DMS153 treated with DMSO at 0.1 percent for 48 hours (cell line): ENCODE measurements at regions not wholly inside any gene's neighbourhood (a gene's known extent, or its start where the extent isn't known, plus 50 kb on each side); places are given as distances from the start of the nearest gene placed in this dataset.
"Not testable (repeated sequence)": the region's sequence is repeated elsewhere in the genome, so short reads cannot be mapped to it uniquely, and the experiment has no call there.

Experiments used
- DNase-seq: peaks from one replicate; lab custom pipeline; 2025; ENCODE audit not compliant: unreplicated experiment; lab: John Stamatoyannopoulos, UW

DNA sequence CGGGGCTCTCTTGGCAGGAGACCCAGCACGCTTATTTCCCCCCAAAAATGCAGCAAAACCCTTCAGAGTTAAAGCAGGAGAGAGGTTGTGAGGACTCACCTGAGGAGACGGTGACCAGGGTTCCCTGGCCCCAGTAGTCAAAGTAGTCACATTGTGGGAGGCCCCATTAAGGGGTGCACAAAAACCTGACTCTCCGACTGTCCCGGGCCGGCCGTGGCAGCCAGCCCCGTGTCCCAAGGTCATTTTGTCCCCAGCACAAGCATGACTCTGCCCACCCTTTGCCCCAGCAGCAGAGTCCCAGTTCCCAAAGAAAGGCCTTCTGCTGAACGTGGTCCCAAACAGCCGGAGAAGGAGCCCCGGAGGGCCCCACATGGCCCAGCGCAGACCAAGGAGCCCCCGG is 337.7 kb downstream of the TMEM121 start:
- no peak for DNase-seq

DNA sequence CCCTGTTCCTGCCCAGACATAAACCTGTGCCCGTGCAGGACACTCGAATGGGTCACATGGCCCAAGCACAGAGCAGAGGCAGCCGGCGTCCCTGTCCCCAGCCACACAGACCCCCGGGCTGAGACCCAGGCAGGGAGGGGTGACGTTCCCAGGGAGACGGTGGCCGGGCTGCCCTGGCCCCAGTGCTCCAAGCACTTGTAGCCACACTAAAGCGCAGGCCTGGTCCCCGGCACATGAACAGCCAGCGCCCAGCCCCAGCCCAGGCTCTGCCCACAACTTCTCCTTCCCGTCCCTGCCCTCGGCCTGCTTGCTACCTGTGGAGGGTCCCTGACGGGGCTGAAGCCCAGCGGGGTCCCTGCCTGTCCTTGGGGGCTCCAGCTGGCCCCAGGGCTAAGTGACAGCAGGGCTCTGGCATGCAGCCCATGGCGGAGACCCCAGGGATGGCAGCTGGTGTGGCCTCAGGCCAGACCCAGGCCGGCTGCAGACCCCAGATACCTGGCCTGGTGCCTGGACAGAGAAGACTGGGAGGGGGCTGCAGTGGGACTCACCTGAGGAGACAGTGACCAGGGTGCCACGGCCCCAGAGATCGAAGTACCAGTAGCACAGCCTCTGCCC is 338.4 kb downstream of the TMEM121 start:
- DNase-seq = no peak

DNA sequence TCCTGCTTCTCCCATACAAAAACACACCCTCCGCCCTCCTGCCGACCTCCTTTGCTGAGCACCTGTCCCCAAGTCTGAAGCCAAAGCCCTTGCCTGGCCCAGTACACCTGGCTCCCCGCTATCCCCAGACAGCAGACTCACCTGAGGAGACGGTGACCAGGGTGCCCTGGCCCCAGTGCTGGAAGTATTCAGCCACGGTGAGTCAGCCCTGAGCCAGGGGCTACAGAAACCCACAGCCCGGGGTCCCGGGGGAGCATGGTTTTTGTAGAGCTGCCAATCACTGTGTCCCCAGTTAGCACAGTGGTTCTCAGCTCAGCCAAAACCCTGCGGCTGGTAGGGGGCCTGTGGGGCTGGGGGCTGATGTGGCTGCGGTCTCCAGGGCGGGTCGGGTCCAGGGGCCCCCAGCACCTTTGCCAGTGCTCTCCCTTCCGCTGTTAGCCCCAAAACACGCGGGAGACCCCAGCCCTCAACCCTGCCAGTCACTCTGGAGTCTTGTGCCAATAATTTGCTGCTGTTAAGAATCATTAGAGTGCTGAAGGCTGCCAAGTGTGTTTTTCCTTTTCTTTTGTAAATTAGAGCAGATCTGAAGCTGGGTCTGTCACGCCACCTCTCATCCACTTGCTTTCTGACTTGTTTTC is 339.0 kb downstream of the TMEM121 start:
- no peak for DNase-seq

DNA sequence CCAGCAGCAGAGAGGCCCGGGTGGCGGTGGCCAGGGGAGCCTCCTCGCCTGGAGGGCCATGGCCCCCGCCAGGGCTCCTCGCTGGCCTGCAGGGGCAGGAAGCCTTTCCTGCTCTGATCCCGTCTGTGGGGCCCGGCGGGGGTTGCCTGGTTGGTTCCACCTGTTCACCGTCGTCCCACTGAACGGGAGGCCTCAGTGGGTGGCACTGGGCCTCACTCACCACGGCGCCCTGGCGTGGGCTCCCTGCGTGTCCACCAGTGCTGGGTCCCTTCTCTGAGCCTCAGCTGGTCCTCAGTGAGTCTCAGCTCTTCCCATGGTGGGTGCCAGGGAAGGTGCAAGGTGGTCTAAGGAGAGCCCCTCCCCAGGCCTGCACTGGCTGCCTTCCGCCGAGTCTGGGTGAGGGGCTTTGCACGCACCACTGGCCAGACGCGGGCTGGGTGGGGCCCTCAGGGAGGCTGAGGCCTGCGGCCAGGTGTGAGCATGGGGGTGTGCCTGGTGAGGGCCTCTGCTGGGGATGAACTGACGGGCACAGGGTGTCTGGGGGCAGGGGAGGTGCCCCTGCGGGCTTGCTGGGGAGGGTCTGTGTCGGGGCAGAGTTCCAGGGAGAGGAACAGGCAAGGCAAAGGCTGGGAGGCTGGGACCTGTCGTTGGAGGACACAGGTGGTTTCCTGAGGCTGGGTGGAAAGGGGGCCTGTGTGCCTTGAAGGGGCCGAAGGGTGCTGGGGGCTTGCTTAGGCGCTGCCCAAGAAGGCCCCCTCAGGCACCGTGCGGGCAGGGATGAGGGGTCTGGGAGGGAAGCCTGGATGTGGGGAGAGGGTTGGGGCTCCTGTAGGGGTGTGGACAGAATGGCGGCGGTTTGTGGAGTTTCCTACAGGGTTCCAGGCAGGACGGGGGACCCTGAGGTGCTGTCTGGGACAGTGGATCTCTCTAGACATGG is 339.8 kb downstream of the TMEM121 start:
- no peak for DNase-seq

DNA sequence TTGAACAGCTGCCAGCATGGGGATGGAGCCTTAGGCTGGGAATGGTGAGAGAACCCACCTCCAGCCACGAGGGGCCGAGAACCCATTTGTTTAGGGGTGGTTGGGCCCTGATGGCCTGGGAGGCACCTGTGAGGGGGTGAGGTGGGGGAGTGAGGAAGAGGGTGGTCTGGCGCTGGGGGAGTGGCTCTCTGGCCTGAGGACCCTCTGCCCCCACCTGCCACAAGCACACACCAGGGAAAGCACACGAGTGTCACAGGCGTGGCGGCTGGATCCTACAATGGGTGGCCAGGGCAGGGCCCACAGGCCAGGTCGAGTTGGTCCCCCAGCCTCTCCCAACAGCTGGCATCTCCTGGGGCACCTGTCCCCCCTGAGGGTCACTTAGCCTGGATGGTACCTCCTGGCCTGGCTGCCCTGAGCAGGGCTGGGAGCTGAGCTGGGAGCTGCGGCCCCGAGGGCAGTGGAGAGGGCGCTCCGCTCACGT is 340.5 kb downstream of the TMEM121 start:
- no peak for DNase-seq

DNA sequence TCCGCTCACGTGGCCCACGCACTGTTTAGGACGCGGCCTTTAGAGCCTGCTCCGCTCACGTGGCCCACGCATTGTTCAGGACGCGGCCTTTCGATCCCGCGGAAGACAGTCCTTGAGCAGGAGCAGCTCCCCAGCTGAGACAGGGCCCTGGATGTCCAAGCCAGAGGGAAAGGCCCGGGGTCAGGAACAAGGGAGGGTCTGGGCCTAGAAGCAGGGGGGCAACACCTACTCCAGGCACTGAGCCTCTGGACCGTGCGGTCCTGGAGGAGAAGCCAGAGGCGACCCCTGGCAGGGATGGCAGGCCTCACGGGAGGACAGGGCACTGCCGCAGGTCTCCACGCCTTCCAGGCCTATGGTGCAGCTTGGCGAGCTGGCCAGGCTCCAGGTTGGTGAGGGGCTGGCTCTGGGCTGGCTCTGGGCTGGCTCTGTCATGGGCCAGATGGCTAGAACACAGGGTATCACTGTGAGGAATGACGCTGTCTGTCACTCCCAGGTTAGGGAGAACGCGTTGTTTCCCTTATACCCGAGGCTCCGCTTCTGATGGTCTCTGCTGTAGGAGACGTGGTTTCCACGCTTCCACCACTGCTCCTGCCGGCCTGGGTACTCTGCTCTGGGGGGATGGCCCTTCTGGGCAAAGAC is 341.7 kb downstream of the TMEM121 start:
- no peak for DNase-seq

DNA sequence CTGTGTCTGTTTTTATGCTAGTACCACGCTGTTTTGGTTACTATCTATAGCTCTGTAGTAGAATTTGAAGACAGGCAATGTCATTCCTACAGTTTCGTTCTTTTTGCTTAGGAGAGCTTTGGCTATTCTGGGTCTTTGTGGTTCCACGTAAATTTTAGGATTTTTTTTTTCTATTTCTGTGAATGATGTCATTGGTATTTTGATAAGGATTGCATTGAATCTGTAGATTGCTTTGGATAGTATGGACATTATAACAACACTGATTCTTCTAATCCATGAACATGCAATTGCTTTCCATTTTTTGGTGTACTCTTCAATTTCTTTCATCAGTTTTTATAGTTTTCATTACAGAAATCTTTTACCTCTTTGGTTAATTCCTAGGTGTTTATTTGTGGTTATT is 345.2 kb downstream of the TMEM121 start:
- DNase-seq = no peak

DNA sequence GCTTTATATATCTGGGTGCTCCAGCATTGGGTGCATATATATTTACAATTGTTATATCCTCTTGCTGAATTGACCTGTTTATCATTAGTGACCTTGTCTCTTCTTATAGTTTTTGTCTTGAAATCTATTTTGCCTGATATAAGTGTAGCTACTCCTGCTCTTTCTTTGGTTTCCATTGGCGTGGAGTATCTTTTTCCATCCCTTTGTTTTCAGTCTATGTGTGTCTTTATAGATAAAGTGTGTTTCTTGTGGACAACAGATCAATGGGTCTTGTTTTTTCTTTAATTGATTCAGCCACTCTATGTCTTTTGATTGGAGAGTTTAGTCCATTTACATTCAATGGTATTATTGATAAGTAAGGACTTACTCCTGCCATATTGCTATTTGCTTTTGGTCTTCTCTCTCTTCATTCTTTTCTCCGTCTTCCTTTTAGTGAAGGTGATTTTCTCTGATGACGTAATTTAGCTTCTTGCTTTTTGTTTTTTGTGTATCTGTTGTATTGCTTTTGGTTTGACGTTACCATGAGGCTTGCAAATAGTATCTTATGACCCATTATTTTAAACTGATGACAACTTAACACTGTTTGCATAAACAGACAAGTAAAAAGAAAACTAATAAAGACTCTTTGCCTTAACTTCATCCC is 347.6 kb downstream of the TMEM121 start:
- DNase-seq = no peak

DNA sequence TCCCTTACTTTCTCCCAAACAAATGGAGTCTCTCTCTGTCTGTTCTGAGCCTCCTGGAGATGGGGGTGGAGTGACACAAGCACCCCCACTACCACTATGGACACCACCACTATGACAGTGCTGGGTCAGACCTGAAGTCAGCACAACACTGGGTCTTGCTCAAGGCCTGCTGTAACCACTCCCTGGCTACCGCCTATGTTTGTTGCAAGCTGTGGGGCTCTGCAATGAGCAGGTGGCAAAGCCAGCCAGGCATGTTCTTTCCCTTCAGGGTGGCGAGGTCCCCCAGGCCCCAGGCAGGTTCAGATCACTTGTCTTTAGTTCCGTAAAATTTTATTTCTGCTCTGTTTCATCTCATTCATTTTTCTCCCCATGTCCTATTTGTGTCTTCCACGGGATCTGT is 349.8 kb downstream of the TMEM121 start:
- no peak for DNase-seq

DNA sequence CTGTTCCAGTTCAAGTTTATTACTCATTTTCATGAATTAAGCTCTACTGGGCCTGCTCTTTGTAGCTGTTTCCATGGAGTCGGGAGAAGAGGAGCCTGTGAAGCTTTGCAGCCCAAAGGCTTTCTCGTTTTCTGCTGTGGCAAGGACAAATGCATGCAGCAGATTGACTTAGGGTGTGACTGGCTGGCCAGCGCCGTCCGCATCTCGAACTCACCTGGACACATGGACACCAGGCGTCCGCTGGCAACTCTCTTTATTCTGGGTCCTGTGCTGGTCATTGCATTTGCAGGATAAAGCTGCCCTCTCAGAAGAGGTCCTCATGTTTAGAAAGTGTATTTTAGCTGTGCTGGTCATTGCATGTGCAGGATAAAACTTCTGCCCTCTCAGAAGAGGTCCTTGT is 350.4 kb downstream of the TMEM121 start:
- no peak for DNase-seq

DNA sequence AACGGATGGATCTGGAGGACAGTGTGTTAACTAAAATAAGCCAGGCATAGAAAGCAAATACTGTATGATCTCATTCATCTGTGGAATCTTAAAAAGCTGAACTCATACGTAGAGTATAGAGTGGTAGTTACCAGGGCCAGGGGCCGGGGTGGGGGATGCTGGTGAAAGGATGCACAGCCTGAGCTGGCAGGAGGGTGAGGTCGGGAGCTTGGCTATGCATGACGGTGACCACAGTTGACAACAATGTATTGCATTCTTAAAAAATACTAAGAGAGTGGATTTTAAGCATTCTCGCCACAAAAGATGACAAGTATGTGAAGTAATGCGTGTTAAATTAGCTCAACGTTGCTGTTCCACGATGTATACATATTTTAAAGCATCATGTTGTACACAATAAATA is 351.3 kb downstream of the TMEM121 start:
- DNase-seq = no peak

DNA sequence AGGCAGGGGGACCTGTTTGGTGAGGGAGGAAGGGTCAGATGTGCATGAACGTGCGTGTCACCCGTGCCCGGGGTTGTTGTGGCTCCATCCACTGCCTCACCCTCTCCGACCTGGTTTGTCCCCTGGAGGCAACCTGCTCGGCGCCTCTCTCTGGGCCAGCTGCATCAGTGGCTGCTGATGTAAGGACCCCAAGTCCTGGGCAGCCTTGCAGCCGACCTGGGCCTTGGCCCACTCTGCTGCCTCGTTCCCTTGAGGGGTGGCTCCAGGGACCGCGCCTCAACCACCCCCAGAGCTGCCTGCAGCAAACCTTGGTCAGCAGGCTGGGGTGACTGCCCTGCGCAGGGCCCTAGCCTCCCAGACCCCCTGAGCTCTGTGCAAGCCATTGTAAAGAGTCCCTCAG is 351.7 kb downstream of the TMEM121 start:
- no peak for DNase-seq

DNA sequence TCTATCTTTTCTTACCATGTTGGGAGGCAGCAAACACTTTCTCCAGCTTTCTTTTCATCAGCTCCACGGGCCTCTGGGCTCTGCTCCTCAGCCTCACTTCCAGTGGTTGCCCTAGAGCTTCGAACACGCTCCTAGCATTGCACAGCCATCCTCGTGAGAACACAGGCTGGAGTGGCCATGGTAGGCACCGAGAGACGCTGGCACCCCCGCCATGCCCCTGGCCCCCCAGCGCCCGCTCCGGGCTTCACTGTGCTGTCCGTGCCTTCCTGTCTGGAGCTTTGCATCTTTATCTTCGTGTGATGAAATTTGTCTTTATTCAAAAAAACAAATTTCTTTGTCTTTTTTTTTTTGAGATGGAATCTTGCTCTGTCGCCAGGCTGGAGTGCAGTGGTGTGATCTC is 352.2 kb downstream of the TMEM121 start:
- no peak for DNase-seq

DNA sequence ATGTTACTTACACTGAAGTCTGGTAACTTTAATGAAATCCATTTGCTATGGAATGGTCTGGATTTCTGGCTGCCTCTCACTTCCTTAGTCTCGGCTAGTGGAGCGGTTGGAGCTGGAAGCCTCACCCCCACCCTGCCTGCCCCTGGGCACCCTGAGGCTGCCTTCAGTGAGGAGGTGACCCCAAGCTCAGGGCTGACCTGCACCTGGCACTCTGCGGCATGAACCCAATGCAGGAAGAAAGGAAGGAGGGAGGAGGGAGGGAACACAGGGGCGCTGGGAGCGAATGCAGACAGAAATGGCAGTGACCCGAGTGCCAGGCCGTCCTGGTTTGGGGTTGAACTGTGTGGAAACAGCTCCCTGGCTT is 353.1 kb downstream of the TMEM121 start:
- no peak for DNase-seq

DNA sequence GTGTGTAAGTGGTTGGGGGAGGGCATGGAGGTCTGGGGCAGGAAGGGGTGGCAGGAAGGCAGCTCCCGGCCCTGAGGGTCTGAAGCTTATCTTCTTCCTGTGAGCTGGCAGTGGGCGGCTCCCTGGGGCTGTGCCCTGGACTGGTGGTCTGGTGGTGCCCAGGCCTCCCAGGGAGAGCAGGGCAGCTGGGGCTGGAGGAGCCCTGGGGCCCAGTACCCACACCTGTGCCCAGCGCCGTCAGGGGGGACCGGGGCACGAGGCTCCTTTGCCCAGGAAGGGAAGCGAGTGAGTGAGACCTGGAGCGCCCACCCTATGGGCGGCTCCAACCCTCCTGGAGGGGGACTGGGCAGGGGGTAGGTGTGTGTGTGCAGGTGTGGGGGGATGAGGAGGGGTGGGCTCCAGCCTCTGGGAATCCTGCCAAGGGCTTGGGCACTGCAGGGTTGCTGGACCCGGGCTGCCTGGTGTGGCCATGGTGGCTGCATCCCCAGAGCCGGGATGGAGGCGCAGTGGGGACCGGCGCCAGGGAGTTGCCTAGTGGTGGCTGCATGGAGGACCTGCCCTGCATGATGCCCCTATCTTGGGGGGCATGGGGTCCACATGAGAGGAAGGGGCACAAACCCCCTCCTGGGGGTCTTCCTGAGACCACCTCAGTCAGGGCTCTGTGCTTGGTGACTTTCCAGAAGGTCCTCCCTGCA is 353.6 kb downstream of the TMEM121 start:
- no peak for DNase-seq

DNA sequence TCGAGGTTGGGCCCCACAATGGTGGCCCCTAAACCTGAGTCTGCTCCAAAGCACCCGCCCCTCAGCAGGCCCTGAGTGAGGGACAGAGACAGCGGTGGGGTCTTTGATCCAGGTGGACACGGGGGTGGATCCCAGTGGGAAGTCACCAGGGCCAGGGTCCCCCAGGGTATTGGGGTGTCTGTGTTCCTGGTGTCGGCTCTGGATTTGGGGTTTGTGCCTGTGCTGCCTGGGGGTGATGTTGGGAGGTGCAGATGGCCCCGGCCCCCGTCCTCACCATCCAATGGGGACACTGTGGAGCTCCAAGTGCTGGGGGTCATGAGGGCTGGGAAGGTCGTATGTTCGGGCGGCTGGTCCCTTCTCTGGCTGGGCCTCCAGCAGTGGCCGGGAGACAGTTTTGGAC is 354.2 kb downstream of the TMEM121 start:
- DNase-seq = no peak

DNA sequence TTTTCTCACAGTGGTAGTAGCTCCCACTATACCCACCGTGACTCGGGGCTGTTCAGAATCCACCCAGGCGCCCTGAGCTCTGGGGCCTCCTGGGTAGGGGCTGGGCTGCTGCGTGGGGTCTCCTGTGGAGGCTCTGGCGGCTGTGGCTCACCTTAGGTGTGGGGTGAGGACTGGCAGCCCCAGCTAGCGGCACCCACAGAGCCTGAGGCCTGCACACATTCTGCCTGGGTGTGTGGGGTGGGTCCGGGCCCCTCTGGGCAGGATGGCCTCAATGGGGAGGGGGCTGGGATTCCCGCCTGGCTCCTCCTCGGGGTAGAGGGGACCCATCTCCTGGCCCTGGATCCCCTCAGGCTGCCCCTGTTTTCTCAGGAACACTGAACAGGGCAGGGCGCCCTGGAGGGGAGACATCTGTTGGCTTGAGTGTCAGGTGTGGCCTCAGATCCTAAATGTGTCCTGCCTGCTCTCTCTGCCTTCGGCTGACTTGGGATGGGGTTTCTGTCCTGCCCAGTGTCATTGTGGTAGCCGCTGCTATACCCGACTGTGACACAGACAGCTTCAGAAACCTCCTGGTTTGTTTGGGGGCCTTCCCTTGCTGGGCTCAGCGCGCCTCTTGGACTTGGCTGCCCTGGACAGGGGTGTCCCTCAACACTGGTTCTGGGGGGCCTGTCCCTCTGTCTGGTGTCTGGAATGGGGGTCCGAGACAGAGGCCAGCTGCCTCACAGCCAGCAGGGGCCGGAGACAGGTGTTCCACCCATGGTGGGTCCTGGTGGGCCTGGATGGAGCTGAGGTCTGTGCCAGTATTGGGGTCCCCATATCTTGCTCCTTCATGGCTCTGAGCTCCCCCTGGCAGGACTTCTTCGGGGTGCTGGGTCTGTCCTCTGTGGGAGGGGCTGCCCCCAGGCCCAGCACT is 354.9 kb downstream of the TMEM121 start:
- DNase-seq = no peak

DNA sequence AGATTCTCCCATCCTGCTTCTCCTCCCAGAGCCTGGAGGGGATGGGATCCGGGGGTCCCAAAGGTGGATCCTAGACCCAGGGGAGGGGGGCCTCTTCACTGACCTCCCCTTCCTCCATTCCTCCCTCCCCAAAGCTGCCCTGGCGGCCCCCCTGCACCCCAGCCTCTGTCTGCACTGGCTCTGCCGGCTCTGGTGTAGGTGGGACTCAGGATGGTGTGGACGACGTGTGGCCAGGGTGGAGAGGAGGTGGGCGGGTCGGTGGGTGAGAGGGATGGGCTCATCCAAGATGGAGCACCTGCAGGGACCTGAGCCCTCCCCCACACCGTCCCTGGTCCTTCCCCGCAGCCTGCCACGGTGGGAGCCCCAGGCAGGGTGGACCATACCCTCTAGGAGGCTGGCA is 355.6 kb downstream of the TMEM121 start:
- DNase-seq = not testable (repeated sequence)

DNA sequence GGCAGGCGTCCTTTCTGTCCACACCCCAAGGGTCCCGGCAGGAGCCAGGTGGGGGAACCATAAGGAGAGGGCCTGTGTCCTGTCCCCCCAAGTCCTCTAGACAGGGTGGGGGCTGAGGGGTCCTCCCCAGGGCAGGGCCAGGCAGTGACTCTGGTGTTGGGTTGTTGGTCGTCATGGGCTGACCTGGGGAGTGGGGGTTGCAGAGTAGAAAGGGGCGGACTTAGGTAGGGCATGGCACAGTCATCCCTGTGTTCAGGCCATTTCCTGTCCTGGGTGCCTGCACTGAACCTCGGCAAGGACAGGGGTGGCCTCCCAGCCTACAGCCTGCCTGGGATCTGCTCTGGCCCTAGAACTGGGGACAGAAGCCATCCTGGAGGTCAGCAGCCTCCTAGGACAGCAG is 356.2 kb downstream of the TMEM121 start:
- no peak for DNase-seq
